ENCODE measurements at regions not wholly inside any gene's neighbourhood (a gene's known extent, or its start where the extent isn't known, plus 50 kb on each side); places are given as distances from the start of the nearest gene placed in this dataset.

DNA sequence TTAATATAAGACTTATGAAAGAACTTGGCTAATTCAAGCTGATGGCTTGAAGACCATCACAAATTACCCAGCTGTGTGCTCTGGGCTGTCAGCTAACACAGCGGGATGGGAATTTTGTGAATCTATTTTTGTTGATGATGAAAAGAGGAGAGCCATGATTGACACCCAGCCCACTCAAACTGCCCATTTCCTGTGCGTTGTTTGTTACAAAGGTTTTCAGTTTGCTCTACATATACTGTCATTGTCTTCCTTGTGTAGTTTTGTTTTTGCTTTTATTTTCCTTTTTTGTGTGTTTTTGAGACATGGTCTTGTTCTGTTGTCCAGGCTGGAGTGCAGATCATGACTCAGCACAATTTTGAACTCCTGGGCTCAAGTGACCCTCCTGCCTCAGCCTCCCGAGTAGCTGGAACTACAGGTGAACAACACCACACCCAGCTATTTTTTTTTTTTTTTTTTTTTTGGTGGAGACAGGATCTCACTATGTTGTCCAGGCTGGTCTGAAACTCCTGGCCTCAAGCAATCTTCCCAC, 400.3 kb downstream of the ICE1 start:
- DNase-seq (ENCODE audit: low read depth in 3 of 3, low spot score in 2 of 3), result no peak

DNA sequence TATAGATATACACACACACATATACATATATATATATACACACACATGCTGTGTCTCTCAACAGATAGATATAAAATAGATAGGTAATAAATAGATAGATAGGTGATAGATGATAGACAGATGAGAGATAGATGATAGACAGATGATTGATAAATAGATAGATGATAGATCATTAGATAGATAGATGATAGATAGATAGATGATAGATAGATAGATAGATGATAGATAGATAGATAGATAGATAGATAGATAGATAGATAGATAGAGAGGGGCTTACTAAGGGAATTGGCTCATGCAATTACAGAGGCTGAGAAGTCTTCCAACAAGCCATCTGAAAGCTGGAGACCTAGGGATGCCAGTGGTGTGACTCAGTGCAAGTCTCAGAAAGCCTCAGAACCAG, 394.5 kb downstream of the ICE1 start:
- DNase-seq (ENCODE audit: low read depth in 3 of 3, low spot score in 2 of 3), result no peak

DNA sequence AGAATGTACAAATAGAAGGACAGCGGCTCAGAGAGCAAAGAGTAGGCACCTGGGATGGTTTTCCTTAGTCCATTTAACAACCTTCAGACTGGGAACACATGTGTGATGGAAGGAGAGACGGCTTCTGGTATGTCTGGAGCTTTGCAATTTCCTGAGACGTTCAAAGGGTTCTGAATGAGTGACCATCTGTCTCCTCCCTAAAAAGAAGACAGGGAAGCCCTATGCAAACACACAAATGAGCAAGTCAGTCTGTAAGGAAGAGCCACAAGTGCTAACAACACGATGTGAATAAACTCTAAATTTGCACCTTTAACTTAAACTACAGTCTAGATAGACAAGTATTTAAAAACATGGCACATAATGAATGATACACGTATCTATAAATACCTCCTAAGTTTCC, 391.0 kb downstream of the ICE1 start:
- no peak for DNase-seq (ENCODE audit: low read depth in 3 of 3, low spot score in 2 of 3)

DNA sequence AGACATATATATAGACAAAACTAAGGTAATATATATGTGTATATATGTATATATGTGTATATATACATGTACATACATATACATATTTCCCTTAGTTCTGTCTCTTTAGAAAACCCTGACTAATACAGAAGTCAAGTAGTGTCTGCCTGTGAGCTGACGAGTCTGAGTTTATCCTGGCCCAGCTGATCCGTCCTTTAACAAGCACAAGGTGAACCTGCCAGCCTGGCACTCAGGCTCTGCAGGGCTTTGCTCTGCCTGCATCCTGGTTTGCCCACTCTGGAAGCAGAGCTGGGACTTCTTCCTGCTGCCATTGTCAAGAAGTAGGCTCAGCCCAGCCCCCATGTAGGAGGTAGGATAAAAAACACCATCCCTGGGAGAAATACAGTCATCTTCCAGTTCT, 388.0 kb downstream of the ICE1 start:
- no peak for DNase-seq (ENCODE audit: low read depth in 3 of 3, low spot score in 2 of 3)

DNA sequence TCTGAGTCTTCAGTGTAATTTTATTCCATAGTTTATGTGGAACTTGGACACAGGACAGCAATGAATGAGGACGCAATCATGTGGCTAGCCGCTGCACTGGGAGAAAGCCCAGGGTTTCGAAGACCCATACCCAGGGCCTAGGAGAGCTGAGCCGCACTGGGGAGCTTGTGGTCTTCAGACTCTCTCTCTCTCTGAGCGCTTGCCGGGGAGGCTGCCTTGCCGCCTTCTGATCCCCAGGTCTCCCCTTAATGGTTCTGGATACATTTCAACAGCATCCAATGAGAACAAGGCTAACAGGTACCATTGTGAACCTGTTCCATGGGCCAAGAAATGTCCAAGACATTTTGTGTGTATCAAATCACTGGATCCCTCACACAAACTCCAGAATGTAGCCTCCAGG, 383.4 kb downstream of the ICE1 start:
- no peak for DNase-seq (ENCODE audit: low read depth in 3 of 3, low spot score in 2 of 3)

DNA sequence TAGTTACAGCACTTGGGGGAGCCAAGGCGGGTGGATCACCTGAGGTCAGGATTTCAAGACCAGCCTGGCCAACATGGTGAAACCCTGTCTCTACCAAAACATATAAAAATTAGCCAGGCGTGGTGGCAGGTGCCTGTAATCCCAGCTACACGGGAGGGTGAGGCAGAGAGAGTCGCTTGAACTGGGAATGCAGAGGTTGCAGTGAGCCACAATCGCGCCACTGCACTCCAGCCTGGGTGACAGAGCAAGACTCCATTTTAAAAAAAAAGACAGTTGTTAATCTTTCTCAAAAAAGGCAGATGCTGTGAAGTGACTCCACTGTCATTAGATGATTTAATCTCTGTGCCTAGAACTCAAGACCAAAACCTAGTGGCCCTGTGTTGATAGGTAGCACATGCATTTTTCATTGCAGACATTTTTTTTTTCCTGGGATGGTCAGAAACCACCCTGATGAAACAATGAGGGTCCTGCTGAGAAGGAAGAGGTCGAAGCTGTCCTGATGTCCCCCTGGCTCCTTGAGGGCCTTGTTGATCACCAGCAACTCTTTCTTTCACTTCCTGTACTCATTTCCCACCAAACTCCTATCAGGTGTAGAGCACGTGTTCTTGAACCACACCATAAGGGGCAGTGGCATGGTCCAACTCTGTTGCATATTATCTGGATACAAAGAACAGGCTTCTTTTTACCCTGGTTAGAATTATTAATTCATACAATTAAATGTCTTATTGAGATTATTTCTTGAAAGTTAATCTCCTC, 382.2 kb downstream of the ICE1 start:
- DNase-seq (ENCODE audit: low read depth in 3 of 3, low spot score in 2 of 3), result no peak

DNA sequence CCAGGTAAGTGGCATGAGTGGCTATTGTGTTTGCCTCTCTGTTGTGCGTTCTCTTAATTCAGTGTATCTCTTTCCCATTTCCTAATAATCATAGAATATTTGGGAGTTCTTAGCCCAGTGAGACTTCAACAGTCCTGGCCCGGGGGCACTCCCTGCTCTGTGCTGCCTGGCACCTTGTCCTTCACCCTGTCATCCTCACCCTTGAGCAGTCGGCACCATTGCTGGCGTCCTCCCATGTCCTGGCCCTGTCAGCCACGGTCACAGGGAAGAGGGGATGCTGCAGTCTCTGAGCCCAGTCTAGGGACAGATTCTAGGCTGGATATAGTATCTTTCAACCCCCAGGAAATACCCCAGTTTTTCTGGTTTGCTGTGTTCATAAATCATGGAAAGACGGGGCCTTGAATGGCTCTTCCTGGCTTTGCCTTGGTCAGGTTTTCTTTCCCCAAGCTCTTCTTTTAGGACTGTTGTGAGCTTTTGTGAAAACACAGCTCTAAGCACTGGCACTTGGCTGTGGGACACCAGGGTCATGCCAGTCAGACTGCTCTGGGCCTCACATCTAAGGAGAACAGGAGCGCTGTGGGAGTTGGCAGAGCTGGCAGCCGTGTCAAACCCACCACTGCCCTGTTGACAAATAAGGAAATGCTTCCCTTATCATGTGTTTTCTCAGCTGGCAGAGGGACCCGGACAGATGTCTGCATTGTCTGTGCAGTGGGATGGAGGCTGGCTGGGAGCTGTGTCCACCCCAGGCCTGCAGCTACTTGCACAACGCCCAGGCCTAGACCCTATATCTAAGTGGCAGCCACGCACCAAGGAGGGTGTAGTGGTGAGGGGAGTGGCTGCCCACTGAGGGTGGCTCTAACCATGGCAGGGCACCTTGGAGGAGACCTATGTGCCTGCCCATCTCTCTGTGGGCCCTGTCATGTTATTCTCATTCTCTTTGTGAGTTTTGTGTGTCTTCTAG, 378.6 kb downstream of the ICE1 start:
- no peak for DNase-seq (ENCODE audit: low read depth in 3 of 3, low spot score in 2 of 3)

DNA sequence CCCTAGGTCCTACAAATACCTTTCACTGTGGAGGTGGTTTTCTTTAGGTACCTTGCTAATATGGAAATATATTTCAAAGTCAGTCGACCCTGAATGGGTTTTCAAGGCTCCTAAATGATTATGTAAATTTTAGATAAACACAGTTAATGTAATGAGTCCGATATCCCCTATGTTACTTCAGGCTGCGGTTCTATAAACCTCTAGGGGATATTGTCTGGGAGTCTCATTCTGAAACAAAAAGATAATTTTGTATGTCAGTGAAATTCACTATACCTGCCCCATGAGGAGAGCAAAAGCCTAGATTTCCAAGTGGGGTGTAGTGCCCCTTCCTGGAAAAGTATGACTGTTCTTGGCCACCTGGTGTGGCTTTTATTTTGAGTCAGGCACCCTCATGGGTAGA, 377.3 kb downstream of the ICE1 start:
- no peak for DNase-seq (ENCODE audit: low read depth in 3 of 3, low spot score in 2 of 3)

DNA sequence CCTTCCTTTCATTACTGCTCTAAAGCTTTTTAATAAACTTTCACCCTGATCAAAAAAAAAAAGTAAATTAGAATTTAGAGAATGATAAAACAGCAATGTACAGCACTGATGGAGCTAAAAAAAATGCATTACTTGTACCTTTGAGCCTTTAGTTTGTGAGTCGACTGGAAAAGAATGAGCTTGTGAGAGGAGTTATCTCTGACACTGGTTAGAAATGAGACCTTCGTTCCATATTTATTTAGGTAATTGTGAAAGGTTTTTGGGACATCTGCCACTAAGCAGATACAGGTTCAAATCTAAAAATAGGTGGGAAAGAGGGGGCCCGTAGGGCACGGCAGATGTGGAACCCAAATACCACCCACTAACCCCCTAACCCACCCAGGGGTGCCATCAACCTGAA, 376.8 kb downstream of the ICE1 start:
- DNase-seq (ENCODE audit: low read depth in 3 of 3, low spot score in 2 of 3), result no peak

DNA sequence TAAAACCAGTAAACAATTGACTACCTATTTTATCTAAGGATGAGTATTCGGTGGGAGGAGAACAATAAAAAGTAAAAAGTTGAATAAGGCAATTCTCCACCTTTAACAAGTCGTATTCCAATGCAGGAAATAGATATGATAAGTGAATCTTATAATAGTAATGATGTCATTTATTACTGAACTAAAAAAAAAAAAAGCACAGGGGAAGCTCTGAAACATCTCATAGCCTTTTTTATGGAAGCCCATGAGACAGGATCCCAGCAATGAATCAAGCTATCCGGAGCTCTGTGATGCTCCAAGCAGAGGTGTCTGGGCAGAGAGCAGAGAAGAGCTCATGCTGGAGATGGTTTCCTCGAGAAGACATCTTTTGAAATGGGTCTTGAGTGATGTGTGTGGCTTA, 376.0 kb downstream of the ICE1 start:
- no peak for DNase-seq (ENCODE audit: low read depth in 3 of 3, low spot score in 2 of 3)

DNA sequence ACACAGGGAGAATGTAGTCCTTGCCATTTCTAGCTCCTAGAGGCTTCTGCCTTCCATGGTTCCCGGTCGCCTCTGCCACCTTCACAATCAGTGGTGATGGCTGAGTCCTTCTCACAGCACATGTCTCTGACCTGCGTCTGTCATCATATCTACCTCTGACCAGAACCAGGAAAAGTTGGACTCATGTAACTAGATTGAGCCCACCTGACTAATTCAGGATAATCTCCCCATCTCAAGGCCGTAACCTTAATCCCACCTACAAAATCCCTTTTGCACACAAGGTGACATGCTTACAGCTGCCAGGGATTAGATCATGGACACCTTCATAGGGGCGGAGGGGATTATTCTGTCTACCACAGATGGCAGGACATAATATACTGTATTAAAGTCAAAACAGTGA, 375.6 kb downstream of the ICE1 start:
- no peak for DNase-seq (ENCODE audit: low read depth in 3 of 3, low spot score in 2 of 3)

DNA sequence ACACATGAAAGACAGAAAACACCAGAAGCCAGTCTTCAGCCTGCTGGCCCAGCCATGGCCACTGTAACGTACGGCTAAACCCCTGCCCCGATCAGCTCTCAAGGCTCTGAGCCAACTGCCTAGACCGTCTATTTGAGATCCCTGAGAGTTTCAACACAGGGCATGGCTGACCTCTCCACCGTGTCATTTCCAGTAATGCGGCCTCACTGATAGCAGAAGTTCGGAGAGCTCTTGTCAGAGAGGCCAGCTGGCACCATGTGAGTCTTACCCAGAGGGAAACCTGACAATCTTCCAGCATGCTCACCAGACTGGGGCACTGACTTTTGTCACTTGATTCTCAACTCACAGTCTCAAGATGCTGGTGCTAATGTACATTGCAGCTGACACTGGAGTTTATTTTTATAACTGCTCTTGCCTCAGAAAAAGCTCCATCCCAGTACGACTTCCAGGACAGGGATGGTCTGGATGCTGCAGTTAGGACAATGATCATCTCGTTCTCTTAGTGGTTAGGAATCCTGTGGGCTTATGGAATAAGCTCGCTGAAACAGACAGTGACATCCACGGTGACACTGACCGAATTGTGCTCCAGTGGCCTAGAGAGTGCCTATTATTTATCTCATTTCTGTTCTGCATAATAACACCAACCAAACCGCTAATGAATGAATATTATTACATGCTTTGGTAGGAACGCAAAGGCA, 372.7 kb downstream of the ICE1 start:
- DNase-seq (ENCODE audit: low read depth in 3 of 3, low spot score in 2 of 3), result no peak

DNA sequence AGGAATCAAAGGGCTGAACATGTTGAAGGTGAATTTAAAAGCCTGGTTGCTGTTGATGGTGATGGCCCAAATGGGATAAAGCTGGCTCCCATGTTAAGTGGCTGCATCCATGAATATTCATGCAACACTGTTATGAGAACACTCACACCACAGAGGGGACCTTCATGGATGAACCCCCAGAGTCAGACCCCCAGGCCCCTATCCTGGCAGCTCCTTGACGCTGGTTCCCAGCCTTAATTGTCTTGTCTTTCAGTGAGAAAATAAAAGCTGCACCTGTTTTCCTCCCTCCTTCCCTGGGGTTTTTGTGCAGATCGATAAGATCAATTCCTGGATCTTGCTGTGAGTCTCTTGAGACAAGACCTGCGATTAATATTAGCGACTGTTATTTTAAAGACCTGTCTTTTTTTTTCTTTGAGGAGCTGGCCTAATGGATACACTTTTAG, 371.7 kb downstream of the ICE1 start:
- no peak for DNase-seq (ENCODE audit: low read depth in 3 of 3, low spot score in 2 of 3)

DNA sequence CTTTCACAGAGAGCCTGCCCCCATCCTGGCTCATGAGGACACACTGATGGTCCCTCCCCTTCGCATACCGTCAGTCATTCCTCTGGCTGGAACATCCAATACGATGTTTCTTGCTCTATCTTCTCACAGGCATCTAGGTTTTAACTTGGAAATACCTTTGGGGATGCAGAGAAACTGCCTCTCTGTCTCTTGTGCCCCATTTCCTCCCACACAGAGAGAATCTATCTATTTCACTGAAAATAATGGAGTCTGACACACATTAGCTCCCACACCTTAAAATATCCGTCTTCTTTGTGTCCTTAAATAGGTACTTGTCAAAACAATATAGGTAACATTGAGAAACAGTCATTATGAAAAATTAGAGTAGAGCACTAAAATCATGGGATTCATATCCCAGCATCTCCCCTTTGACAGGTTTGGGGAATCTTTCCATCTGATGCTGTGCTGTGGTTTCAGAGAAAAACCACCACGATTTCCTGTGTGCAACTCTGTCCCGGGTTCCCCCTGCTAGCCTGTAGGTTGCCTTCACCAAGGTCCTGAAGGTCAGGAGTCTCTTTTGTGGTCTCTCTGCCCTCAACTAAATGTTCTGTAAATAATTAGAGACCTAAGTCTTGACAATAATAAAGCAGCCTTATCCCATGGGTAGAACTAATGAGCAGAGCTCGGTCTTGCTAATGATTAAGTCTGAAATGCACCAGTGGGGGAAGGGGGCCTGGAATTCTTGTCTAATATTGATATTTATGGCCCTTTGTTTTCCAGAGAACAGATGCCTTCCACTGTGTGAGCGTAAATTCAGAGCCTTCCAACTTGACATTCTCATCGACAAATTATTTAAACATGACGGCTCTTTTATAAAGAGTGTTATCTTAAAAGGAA, 371.0 kb downstream of the ICE1 start:
- DNase-seq (ENCODE audit: low read depth in 3 of 3, low spot score in 2 of 3), result no peak

DNA sequence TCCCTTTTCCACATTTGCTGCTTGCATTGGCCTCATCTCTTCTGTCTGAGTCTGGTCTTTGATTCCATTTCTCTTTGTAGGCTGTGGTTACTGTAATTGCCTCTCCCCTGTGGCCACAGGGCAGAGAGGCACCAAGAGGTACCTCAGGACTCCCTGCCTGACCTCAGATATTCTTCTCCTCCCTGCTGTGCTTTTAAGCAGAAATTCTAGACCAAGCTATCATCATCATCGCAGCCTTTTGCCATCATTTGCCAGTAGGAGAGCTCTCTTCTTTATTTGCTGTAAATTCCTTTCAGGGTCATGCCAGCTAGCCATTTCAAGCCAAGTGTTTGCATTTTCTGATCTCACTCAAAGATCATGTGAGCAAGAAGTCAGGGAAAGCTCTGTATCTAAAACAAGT, 369.6 kb downstream of the ICE1 start:
- DNase-seq (ENCODE audit: low read depth in 3 of 3, low spot score in 2 of 3), result no peak

DNA sequence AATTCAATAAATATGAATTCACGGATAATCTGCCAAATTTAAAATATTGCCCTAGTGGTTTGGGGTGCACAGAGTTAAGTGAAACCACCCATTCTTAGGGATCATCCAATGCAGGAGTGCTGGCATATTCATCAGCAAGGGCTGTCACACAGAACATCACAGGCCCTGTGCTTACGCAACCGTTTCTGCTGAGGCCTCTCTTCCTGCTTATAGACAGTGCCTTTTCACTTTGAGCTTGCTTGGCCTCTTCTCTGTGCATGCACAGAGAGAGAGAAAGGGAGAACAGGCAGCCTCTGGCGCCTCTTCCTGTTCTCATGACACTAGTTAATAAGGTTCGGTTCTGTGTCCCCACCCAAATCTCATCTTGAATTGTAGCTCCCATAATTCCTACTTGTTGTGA, 366.3 kb downstream of the ICE1 start:
- no peak for DNase-seq (ENCODE audit: low read depth in 3 of 3, low spot score in 2 of 3)

DNA sequence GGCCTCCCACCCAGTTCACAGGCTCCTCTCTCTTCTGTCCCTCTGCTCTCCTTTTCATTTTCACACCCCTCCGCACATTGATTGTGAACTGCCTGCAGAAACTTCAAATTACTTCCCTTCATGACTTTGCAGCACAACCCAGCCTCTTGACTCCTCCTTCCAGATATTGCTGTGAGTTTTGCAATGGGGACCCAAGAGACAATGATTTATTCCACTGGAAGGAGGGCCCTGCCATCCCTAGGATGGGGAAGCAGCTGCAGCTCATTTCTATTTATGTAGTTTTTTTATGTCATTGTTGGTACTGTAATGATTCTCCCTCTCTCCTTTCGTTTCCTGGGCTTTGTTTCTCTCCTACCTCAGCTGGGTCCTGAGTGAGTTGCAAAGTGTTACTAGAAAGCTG, 364.9 kb downstream of the ICE1 start:
- no peak for DNase-seq (ENCODE audit: low read depth in 3 of 3, low spot score in 2 of 3)

DNA sequence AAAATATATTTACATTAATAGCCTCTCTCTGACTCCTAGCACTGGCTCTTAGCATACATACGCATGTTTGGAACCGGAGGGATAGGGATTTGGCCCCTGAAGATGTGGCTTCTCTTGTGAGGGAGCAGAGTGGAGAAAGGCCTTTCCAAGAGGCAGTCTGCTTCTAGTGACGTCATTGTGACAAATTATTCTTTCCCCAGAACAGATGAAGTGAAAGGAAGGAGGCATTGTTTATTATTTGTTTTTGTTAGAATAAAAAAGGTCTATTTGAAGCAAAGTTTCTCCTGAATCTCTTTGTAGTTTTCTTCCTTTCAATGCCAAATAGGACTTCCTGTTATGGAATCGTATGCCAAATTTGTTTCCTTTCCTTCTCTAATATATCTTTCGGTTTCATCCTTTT, 361.6 kb downstream of the ICE1 start:
- no peak for DNase-seq (ENCODE audit: low read depth in 3 of 3, low spot score in 2 of 3)

DNA sequence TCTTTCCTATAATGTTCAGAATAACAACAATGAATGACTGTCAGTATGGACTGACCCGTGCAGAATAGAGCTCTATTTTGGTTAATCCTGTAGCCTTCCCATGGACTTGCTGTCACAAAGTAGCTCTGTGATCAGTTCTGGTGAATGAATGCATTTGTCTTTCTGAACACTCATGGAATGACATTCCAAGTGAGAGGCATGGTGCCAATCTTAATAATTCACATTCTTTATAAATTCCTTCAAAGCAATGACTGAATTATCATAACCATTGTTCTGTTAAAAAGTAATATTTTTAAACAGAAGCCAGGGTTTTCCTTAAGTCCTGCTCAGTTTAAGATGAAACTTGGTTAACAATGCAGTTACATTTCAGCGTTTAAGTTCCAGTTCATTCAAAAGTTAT, 360.5 kb downstream of the ICE1 start:
- DNase-seq (ENCODE audit: low read depth in 3 of 3, low spot score in 2 of 3), result no peak

DNA sequence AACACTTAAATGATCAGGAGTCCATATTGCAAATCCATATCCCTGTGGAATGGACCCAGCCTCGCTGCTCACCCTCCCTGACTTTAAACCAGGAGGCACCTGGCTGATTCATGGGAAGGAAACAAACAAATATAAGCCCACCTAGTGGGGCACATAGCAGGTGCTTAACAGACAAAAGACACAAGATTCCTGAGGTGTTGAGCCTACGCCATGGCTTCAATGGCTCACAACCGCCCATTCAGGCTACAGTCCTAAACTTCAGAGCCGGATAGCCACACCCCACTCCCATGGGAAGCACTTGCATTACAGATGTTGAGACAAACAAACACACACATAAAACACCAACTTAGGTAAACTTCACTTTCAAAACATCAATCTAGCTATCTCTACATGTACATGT, 359.9 kb downstream of the ICE1 start:
- no peak for DNase-seq (ENCODE audit: low read depth in 3 of 3, low spot score in 2 of 3)
